Natural killer cell (primary cell): ENCODE measurements at regions not wholly inside any gene's neighbourhood (a gene's known extent, or its start where the extent isn't known, plus 50 kb on each side); places are given as distances from the start of the nearest gene placed in this dataset.

ENCODE experiments used
- ATAC-seq, 3 donors: fragments of 150-1000 bp in 2 of 3; fragments of 200-7000 bp in 1 of 3; cut with Tn5 transposase; 1 replicate in 1 of 3; 2 replicates in 2 of 3; pipeline ENCODE4 v1.10.0; 2021; ENCODE audit warnings: mild to moderate bottlenecking in 2 of 3, moderate library complexity in 2 of 3
- DNase-seq, 2 donors: peaks; one replicate each; pipeline versions ENCODE4 v3.0.0 to v3.0.0-alpha.2; 2013 to 2021; ENCODE audit warnings: mixed read lengths in 1 of 2
- H3K27ac ChIP-seq: one replicate; pipeline ENCODE4 v1.5.1; 2013; ENCODE audit warnings: mild to moderate bottlenecking, low read length
- H3K27me3 ChIP-seq: one replicate; pipeline ENCODE4 v1.6.1; 2013; ENCODE audit warnings: low read length; ENCODE audit not compliant: control insufficient read depth, insufficient read depth
- H3K36me3 ChIP-seq: one replicate; pipeline ENCODE4 v1.6.1; 2013; ENCODE audit warnings: low read length; ENCODE audit not compliant: control insufficient read depth, insufficient read depth
- H3K4me1 ChIP-seq: one replicate; pipeline ENCODE4 v1.6.1; 2013; ENCODE audit warnings: low read length; ENCODE audit not compliant: control insufficient read depth, insufficient read depth
- H3K4me3 ChIP-seq: one replicate; pipeline ENCODE4 v1.5.1; 2013; ENCODE audit warnings: low read length
- H3K9me3 ChIP-seq: one replicate; pipeline ENCODE4 v1.6.1; 2013; ENCODE audit warnings: low read length; ENCODE audit not compliant: control insufficient read depth, insufficient read depth
- H3K27ac Mint-ChIP-seq, 2 donors: one replicate each; pipeline ENCODE4 v1.8.0; 2022; ENCODE audit warnings: mild to moderate bottlenecking in 2 of 2, mixed read lengths in 2 of 2, moderate library complexity in 1 of 2
- H3K27me3 Mint-ChIP-seq, 2 donors: one replicate each; pipeline ENCODE4 v1.8.0; 2022; ENCODE audit warnings: low read depth in 2 of 2, mixed read lengths in 2 of 2
- H3K36me3 Mint-ChIP-seq: one replicate; pipeline ENCODE4 v1.8.0; 2022; ENCODE audit warnings: mixed read lengths
- H3K4me1 Mint-ChIP-seq, 2 donors: one replicate each; pipeline ENCODE4 v1.8.0; 2022; ENCODE audit warnings: mixed read lengths in 2 of 2
- H3K4me3 Mint-ChIP-seq: one replicate; pipeline ENCODE4 v1.8.0; 2022; ENCODE audit warnings: mild to moderate bottlenecking, moderate library complexity, mixed read lengths
- H3K9me3 Mint-ChIP-seq, 2 donors: one replicate each; pipeline ENCODE4 v1.8.0; 2022; ENCODE audit warnings: mixed read lengths in 2 of 2
- CTCF ChIP-seq: fragments of 200-600 bp; IDR thresholded peaks from one replicate; pipeline ENCODE4 v1.8.0; 2022; ENCODE audit warnings: antibody characterized with exemption
- WGBS: methylation state at CpG from one replicate; pipeline ENCODE4 v1.1.7; 2013; ENCODE audit warnings: missing lambda C conversion rate; ENCODE audit not compliant: insufficient coverage; 5-methylcytosine and 5-hydroxymethylcytosine counted together
- intact Hi-C: fragments of 100-400 bp; cut with micrococcal nuclease; formaldehyde crosslinking; loops from one replicate; pipeline ENCODE4 v1.14.2; 2022

- TF ChIP-seq CTCF, result no peak
- Mint-ChIP-seq H3K9me3 (no peaks in the 10 kb centered on the region), H3K27me3 (peaks cover 26 to 36% of the 10 kb centered on the region in 2 donors), H3K4me1 (no peaks in the 10 kb centered on the region), H3K36me3 (no peaks in the 10 kb centered on the region), H3K4me3 (no peak overlapping the region), H3K27ac (no peak overlapping the region)
- H3K9me3 ChIP-seq, result peaks cover 7% of the 10 kb centered on the region
- H3K27ac ChIP-seq, result no peak overlapping the region
- intact Hi-C loops, result no loop called here
- H3K27me3 ChIP-seq, result peaks cover 2% of the 10 kb centered on the region
- H3K36me3 ChIP-seq, result no peaks in the 10 kb centered on the region
- H3K4me1 ChIP-seq, result no peaks in the 10 kb centered on the region
- no peak for DNase-seq
- no peak for ATAC-seq
- no peak overlapping the region for H3K4me3 ChIP-seq
Measured at GRCh38 chr7:25976630-25977029, 175.4 kb upstream of the NFE2L3 start.

- 97% methylated on average over 3 of the region's 5 CpGs for WGBS
- TF ChIP-seq CTCF, result no peak
- Histone ChIP-seq H3K27me3 (peaks cover 2% of the 10 kb centered on the region), H3K27ac (no peak overlapping the region), H3K4me1 (no peaks in the 10 kb centered on the region), H3K36me3 (no peaks in the 10 kb centered on the region), H3K4me3 (no peak overlapping the region), H3K9me3 (peaks cover 7% of the 10 kb centered on the region)
- intact Hi-C loops, result no loop called here
- no peak for DNase-seq
- Mint-ChIP-seq H3K36me3 (no peaks in the 10 kb centered on the region), H3K4me1 (no peaks in the 10 kb centered on the region), H3K27ac (no peak overlapping the region), H3K4me3 (no peak overlapping the region), H3K9me3 (no peaks in the 10 kb centered on the region), H3K27me3 (peaks cover 19 to 21% of the 10 kb centered on the region in 2 donors)
- no peak for ATAC-seq
Measured at GRCh38 chr7:25978466-25978865, 173.5 kb upstream of the NFE2L3 start.

GRCh38 chr7:25979605-25980004, 172.4 kb upstream of the NFE2L3 start:
- Mint-ChIP-seq H3K27me3 (peaks cover 18 to 22% of the 10 kb centered on the region in 2 donors), H3K36me3 (no peaks in the 10 kb centered on the region), H3K4me3 (no peak overlapping the region), H3K9me3 (no peaks in the 10 kb centered on the region), H3K4me1 (no peaks in the 10 kb centered on the region), H3K27ac (no peak overlapping the region)
- H3K27ac ChIP-seq, result no peak overlapping the region
- DNase-seq, result no peak
- H3K4me3 ChIP-seq, result no peak overlapping the region
- no peaks in the 10 kb centered on the region for H3K36me3 ChIP-seq
- H3K27me3 ChIP-seq, result peaks cover 2% of the 10 kb centered on the region
- intact Hi-C loops, result no loop called here
- H3K4me1 ChIP-seq, result no peaks in the 10 kb centered on the region
- 68% methylated on average over 2 of the region's 2 CpGs for WGBS
- peaks cover 7% of the 10 kb centered on the region for H3K9me3 ChIP-seq
- ATAC-seq, result no peak
- no peak for TF ChIP-seq CTCF

GRCh38 chr7:25982684-25983083, 169.3 kb upstream of the NFE2L3 start:
- Histone ChIP-seq H3K27ac (no peak overlapping the region), H3K36me3 (no peaks in the 10 kb centered on the region), H3K4me1 (no peaks in the 10 kb centered on the region), H3K9me3 (no peaks in the 10 kb centered on the region), H3K4me3 (no peak overlapping the region), H3K27me3 (no peaks in the 10 kb centered on the region)
- H3K27ac Mint-ChIP-seq, result no peak overlapping the region
- no peaks in the 10 kb centered on the region for H3K36me3 Mint-ChIP-seq
- no peaks in the 10 kb centered on the region for H3K9me3 Mint-ChIP-seq
- WGBS, result 80% methylated on average over 1 of the region's 2 CpGs
- H3K4me1 Mint-ChIP-seq, result no peaks in the 10 kb centered on the region
- no peak overlapping the region for H3K4me3 Mint-ChIP-seq
- peaks cover 26 to 29% of the 10 kb centered on the region in 2 donors for H3K27me3 Mint-ChIP-seq
- ATAC-seq, result no peak
- TF ChIP-seq CTCF, result no peak
- no peak for DNase-seq
- intact Hi-C loops, result no loop called here
